KBM-7 (cell line): ENCODE measurements at regions not wholly inside any gene's neighbourhood (a gene's known extent, or its start where the extent isn't known, plus 50 kb on each side); places are given as distances from the start of the nearest gene placed in this dataset.

ENCODE experiments used
- DNase-seq: peaks from one replicate; pipeline ENCODE4 v3.0.0-alpha.2; 2015
- in situ Hi-C: fragments of 300-500 bp; cut with MboI; formaldehyde crosslinking; loops from 2 replicates; pipeline ENCODE4 v1.14.3; 2020; ENCODE audit warnings: low sequenced_read_pairs, low pct_unique_long_range_greater_than_20kb, mixed read lengths

DNA sequence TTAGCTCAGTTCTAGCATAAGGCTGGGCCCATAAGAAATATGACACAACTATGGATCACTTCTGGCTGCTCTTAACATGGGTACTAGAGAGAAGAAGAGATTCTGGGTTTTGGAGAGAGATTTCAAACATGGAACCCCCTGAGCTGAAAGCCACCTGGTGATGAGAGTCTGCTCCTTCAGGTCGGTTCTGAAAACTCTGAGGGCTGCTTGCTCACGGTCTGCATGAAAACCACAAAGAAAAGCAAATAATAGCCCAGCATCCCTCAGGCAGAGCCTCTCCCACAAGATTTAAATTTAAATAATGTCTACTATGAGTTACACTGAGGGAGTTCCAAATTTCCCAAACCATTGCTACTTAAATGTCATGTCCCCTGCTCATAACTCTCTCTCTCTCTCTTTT is 301.5 kb downstream of the BMP7 start:
- no peak for DNase-seq
- in situ Hi-C loops = loop anchor here (25.0 kb wide), 1 partner anchor 97 kb away; no protein-coding TSS in a partner anchor

DNA sequence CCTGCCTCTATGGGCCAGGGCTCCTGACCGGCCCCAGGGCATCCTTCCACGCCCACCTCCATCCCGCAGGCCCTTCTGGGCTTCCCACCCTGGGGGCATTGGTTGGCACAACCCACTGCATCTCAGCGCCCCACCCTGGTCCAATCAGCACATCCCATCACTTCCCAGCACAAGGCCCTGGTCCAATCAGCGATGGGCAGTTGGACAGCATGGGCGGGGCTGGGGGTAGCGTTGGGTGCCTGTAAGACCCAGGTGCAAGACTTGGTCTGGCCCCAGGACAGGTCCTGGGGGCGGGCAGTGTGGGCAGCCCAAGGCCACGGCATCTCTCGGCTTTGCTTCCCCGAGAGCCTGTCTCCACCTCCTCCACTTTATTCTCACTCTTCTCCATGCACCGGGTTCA is 298.5 kb downstream of the BMP7 start:
- DNase-seq = no peak
- in situ Hi-C loops = loop anchor here (25.0 kb wide), 1 partner anchor 94 kb away; no protein-coding TSS in a partner anchor

DNA sequence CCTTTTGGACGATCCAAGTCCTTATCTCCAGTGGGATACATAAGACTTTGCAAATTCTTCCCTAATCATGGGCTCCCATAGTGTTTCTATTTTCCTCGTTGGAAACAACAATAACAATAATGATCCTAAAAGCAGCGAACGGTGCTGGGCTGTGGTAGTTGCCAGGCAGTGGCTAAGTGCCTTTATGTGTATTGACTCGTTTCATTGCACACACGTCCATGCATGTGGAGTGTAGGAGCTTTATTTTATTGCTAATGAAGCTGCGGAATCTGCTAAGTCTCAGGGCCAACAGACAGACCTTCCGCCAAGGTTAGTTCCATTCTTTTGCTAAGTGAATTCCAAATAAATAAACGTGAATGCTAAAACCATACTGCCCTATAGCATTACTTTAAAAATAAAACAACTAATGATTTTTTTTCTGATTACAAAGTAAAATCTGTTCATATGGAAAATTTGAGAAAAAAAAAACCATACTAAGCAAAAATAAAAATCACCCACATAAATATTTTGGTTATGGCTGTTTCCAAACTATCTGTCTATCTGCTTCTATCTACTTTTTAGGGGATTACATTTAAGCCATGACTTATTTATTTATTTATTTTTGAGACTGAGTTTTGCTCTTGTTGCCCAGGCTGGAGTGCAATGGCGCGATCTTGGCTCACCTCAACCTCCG is 297.9 kb downstream of the BMP7 start:
- no peak for DNase-seq
- in situ Hi-C loops = loop anchor here (25.0 kb wide), 1 partner anchor 94 kb away; no protein-coding TSS in a partner anchor

DNA sequence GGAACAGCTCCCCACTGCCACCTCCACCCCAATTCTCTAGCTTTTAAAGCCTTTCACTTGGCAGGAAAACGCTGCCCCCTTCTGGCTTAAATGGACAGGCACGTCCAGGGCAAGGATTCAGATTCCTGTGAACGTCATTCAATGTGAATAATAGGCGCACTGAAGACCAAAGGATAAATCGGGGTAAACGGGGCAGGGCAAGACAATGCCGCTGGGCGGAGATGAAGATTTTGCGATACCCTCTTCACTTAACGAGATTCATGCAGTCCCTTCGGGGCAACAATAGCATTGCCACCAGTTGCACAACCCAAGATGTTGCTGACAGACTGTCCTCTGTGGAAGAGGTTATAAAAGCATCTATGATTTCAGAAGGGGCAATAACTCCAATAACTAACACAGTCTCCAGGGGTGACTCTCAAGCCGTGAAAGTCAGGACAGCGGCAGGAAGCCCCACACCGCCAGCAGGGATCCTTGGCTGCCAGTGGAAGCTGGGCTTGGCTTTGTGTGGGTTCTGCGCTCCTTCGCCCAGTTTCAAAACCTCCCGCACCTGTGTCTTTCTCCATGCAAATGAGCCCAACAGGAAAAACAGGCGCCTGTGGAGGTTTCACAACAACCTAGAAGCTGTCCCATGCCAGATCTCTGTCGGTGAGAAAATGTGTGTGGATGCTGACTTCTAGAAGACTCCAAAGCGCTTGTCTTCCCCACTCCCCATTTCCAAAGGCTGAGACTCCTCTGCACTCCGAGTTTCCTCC is 291.8 kb downstream of the BMP7 start:
- in situ Hi-C loops = loop anchor here (25.0 kb wide), 1 partner anchor 88 kb away; no protein-coding TSS in a partner anchor
- DNase-seq = peak; percentile 31

DNA sequence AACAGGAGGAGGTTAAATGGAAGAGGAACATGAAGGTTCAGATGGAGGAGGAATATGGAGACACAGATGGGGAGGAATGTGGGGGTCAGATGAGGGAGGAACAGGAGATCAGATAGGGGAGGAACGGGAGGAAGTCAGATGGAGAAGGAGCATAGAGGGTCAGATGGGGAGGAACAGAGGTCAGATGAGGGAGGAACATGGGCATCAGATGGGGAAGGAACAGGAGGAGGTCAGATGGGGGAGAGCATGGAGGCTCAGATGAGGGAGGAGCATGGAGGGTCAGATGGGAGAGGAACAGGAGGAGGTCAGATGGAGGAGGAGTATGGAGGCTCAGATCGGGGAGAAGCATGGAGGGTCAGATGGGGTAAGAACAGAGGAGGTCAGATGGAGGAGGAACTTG is 290.6 kb downstream of the BMP7 start:
- DNase-seq = no peak
- in situ Hi-C loops = no loop called here

DNA sequence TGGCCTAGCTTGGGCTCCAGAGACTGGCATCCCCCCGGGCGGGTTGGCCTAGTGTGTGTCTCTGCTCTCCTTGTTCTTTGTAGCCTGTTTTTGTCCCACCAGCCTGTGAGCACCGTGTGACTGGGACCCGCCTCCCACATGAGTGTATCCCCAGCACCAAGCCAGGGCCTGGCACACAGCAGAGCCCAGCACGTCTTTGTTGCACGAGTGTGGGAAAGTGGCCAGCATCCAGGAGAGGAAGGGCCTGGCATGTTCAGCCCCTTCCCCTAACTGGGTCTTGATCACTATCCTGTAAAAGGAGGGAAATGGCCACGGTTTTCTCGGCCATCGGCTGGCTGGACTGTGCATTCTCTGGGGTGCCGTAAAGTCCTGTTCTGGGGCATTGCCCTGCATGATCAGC is 290.1 kb downstream of the BMP7 start:
- DNase-seq = no peak
- in situ Hi-C loops = no loop called here

DNA sequence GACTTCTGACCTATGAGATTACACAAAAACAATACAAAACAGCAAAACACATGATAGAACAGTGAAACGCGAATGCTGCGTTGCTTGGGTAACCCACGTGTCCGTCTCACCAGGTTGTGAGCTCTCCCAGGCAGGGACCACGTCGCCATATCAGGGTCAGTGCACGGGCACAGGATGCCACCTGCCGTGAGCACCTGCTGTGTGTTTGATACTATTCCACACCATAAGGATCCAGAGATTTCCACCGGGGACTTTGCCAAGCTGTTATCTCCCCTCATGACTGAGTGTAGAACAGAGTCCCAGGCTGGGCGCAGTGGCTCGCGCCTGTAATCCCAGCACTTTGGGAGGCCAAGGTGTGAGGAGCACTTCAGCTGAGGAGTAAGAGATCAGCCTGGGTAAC is 288.0 kb downstream of the BMP7 start:
- DNase-seq = no peak
- in situ Hi-C loops = no loop called here

DNA sequence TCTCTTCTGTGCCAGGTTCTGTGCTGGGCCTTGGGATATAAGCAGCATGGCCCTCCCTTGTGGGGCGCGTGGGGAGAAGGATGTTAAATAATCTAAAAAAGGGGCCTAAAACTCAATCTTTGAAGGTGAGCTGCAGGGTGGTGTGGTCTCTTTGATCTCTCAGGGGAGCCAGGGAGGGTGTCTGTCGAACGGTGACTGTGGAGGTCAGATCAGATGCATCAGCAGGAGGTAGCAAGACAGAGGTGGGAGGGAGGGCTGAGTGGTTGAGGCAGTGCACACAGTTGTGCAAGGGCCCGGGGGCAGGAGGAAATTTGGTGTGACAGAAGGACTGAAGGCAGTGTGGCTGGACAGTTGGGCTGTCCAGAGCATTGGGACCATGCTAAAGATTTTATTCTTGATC is 287.3 kb downstream of the BMP7 start:
- DNase-seq = no peak
- in situ Hi-C loops = no loop called here

DNA sequence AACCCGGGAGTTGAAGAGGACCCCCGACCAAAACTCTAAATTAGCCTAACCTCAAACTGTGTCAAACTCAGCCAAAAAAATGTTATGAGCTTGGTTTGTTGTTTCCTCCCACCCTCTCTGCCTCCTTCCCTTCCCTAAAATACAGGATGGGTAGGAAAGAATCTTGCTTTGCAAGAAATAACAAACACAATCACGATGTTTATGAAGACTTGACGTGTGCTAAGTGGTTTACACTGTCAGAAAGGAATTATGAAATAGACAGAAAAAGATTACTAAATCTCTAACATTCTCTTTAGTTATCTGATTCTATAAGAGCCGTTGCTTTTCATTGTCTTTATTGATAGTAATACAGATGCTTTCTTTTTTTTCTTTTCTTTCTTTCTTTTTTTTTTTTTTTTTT is 285.1 kb downstream of the BMP7 start:
- DNase-seq = no peak
- in situ Hi-C loops = no loop called here

DNA sequence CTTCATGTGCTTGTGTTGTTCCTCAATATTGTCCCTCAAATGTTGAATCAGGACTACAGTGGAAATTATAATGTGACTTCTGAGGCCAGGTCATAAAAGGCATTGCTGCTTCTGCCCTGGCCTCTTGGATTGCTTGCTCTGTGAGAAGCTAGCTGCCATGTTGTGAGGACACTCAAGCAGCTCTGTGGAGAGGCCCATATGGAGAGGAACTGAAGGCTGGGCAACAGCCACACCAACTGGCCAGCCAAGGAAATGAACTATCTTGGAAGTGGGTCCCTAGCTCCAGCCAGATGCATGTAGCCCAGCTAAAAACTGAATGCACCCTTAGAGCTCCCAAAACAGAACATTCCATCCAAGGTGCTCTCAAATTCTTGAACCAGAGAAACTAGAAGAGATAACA is 282.6 kb downstream of the BMP7 start:
- no peak for DNase-seq
- in situ Hi-C loops = no loop called here

DNA sequence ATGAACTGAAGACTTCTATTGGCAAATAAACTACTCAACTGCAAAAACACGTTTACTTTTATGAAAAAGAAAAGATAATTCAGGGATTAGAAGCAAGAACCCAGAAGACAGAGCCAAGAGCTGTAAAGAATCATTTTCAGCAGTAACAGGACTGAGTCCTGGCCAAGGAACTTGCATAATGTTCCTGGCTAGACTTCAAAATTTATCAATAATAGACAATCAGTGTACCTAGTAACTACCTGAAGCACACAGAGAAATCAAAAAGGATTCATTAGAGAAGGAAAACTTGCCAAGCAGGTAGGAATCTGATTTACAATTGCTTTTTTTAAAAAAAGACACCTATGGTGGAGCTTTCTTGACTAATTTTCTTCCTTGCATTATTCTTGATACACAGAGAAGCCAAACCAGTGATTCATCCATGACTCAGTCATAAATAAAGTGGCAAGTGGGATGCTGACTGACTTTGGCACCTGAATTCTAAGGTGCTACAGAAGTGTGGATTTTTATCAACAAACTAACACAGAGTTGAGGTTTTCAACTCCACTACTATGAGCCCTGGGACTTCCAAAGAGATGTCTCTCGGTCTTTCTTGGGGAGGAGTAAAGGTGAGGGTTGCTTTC is 281.3 kb downstream of the BMP7 start:
- no peak for DNase-seq
- in situ Hi-C loops = no loop called here

DNA sequence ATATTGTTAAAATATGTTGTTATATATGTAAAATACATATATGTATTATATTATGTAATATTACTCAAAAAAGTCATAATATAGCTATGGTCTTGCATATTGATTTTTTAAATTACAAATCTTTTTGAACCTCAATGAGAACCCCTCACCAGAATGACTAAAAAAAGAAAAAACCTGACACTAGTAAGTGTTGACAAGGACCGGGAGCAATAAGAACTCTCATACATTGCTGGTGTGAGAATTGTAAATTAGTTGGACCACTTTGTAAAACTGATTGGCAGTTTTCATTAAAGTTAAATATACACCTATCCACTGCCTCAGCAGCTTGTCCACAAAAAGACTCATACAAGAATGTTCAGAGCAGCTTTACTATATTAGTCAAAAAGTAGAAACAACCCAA is 280.0 kb downstream of the BMP7 start:
- in situ Hi-C loops = no loop called here
- no peak for DNase-seq

DNA sequence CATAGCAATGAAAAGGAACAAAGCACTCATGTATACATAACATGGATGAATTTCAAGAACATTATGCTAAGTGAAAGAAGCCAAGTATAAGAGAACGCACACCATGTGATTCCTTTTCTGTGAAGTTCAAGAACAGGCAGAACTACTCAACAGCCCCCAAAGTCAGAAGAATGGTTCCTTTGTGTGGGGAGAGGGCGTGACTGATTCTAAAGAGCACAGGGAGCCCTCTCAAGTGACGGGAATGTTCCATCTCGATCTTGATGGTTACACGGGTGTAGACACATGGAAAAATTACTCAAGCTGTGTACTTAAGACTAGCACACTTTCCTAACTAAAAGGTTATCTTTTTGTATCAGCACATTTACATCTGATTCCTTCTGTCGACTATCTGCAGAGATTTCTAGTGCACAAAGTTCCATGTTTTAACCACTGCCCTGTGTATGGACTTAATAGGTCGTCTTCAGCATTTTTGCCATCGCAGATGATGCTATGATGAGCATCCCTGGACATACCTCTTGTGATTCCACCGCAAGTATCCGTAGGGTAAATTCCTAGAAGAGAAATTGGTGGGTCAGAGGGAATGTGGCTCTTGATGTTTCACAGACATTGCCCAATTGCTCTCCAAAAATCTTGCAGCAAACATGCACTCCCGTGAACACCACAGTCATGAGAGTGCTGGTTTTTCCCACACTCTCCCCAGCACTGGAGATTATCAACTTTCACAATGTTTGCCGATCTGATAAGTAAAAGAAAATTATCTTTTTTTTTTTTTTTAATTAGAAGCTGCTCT is 279.3 kb downstream of the BMP7 start:
- in situ Hi-C loops = no loop called here
- no peak for DNase-seq

DNA sequence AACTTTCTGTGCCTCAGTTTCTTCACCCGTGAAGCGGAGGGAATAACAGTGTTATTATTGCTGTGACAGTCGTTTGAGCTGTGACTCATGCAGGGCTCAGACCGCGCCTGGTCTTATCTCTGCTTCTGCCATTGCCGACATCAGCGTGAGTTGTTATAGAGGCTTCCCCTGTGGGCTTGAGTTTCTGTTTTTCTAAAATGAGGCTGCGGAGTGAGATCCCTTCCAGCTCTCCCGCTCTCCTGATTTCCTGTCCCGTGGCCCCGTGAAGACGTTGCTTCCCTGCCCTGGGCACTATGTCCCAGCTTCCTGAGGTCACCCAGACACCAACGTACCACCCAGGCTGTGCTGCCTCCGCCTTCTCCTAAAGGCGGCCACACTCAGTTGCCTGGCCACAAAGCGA is 278.5 kb downstream of the BMP7 start:
- DNase-seq = no peak
- in situ Hi-C loops = no loop called here

DNA sequence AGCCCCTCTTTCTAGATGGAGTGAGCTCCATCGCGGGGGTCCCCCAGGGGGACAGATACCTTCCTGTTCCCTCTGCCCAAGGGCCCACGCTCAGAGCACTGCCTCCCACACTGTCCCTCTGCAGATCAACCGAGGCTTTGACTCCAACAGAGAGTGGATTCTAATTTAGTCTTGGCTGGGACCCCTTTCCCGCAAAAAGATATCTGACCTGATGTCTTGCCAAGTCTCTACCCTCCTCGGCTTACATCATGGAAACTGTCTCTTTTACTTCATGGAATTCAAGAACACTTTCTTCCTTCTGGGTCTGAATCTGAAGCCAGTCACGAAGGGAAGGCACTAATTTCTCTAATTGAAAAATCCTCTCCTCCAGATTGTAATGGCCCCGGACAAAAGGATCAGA is 278.0 kb downstream of the BMP7 start:
- no peak for DNase-seq
- in situ Hi-C loops = no loop called here

DNA sequence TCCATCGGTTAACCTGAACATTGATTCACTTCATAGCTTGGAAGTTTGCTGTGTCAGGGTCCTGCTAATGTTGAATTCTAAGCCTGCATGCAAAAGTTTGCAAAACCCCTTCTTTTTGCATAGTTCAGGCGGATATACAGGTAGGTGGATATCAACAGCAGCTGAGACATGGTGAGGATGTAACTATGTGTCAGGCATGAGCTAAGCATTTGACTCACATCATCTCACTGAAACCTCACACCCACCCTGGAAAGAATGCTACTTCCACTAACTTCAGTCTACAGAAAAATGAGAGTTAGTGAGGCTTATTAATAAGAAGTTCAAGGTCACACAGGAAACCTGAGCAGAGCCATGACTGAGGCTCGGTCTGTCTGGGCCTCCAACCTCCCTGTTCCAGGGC is 276.9 kb downstream of the BMP7 start:
- no peak for DNase-seq
- in situ Hi-C loops = no loop called here

DNA sequence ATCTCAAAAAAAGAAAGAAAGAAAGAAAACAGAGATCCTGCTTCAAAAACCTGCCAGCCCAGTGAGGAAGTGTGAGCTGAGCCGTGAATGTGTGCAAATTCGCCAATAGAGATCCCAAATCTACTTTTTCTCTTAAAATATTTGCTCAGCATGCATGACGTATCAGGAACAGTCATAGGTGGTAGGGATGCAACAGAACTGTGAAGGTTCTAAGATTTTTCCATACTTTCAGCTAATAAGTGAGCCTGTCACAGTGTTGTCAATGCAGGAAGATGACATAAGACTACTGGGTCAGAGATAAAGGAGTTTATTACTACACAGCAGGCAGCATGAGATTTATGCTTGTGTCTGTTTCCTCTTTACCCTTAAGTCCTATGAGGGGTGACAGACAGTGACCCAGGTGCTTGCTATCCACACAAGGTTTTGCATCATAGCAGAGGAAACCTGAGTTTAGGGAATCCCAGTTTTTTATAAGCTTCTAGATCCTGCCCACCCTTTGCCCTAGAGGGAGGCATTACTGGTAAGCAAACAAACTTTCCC is 273.4 kb downstream of the BMP7 start:
- in situ Hi-C loops = no loop called here
- no peak for DNase-seq

DNA sequence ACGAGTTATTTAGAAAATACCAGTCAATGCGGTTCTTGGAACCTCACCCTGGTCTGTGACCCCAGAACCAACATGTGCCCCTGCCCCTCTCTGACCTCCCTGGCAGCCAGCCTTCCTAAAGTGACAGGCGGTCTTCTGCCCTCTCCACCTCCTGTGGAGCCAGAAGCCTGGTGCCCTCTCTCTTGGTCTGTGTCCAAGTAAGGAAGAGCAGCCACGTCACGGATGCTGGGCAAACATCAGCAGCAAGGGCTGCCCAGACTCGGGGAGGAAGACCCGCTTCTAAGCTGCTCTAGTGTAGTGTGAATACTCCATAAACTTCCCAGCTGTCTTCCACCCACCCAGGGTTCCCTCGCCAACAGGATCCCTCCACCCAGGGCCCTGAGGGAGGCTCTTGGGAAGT is 272.4 kb downstream of the BMP7 start:
- in situ Hi-C loops = no loop called here
- DNase-seq = no peak

DNA sequence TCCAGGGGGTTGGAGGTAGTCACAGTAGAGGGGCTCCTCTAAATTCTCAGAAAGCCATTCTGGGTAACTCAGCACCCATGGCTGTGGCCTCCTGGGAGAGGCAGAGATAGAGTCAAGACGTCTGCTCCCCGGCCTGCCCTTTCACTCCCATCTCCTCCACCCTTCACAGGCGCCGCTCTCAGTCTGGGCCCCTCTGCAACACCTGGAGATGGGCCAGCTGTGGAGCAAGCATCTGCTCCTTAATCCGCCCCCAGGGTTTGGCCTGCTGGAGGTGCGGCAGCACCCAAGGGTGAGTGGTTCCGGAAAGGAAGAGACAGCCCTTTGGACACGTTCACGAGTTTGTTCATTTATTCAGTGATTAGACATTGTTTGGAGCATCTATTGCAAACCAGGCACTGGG is 271.3 kb downstream of the BMP7 start:
- no peak for DNase-seq
- in situ Hi-C loops = no loop called here
